ENCODE measurements at regions not wholly inside any gene's neighbourhood (a gene's known extent, or its start where the extent isn't known, plus 50 kb on each side); places are given as distances from the start of the nearest gene placed in this dataset.

- no TSS peak for BruUV-seq (replicated peaks)
- WGBS (ENCODE audit: low lambda C conversion rate) = 20% methylated on average over 5 of the region's 5 CpGs
- DNase-seq (ENCODE audit: low spot score) (peak; percentile 80), FAIRE-seq (peak; percentile 64), ATAC-seq (peak; percentile 98)
- Histone ChIP-seq H2AFZ (ENCODE audit: low read length) (no peak overlapping the region), H3K27ac (ENCODE audit: extremely low read length, insufficient read depth, low read length) (peak overlapping the region; percentile 71), H3K27me3 (ENCODE audit: control insufficient read depth in 1 of 2, insufficient read depth in 2 of 2, low read length in 2 of 2) (no peaks in the 10 kb centered on the region; a peak in 1 of 5 replicates), H3K4me3 (replicated peaks in 1 of 3; ENCODE audit: insufficient read depth in 1 of 3, low read depth in 2 of 3, low read length in 3 of 3) (no peak overlapping the region), H3K9ac (ENCODE audit: insufficient read depth, low read depth, low read length) (no peak overlapping the region), H3K4me1 (ENCODE audit: insufficient read depth, low read length) (peaks cover 26% of the 10 kb centered on the region), H4K20me1 (ENCODE audit: insufficient read depth, low read length) (no peaks in the 10 kb centered on the region), H3K79me2 (ENCODE audit: insufficient read depth, low read length) (no peaks in the 10 kb centered on the region), H3K4me2 (ENCODE audit: low read depth, low read length) (peak overlapping the region; percentile 23), H3K36me3 (replicated peaks in 1 of 2; ENCODE audit: control insufficient read depth in 1 of 2, insufficient read depth in 2 of 2, low read length in 2 of 2) (peaks cover 0 to 1% of the 10 kb centered on the region in 2 experiments; a peak in 1 of 5 replicates), H3K9me3 (ENCODE audit: low read length) (no peaks in the 10 kb centered on the region)
- ChIA-PET CTCF (ENCODE audit: low intra/inter-chr PET ratio, low total read pairs) (no interaction called here), POLR2A (no interaction called here)
- in situ Hi-C loops (cut with HindIII; ENCODE audit: extremely low pct_ligation_motif_present, low pct_unique_long_range_greater_than_20kb) (no loop called here), intact Hi-C loops (cut with micrococcal nuclease; ENCODE audit: unreplicated experiment) (no loop called here)
- TF ChIP-seq ZNF383 (CRISPR knock-in tag; IDR thresholded peaks at IDR 0.05; ENCODE audit: borderline replicate concordance) (no peak), RCOR2 (CRISPR knock-in tag; IDR thresholded peaks at IDR 0.05) (no peak), ZNF777 (CRISPR knock-in tag; IDR thresholded peaks at IDR 0.05) (no peak), CHD2 (IDR thresholded peaks at IDR 0.05; ENCODE audit: low read depth, low read length) (no peak), ZNF710 (CRISPR knock-in tag; IDR thresholded peaks at IDR 0.05; ENCODE audit: borderline replicate concordance) (peak; percentile 81; the same call in 1 of the 2 replicates), KAT2B (IDR thresholded peaks at IDR 0.05; ENCODE audit: borderline replicate concordance, low read depth, low read length) (peak; percentile 75), HMG20A (CRISPR knock-in tag; IDR thresholded peaks at IDR 0.05; ENCODE audit: borderline replicate concordance) (no peak), HDAC2 (CRISPR knock-in tag; IDR thresholded peaks at IDR 0.05) (no peak), ZNF646 (CRISPR knock-in tag; IDR thresholded peaks at IDR 0.05) (no peak), TBX3 (IDR thresholded peaks at IDR 0.05; ENCODE audit: borderline replicate concordance) (0 out of 2 replicates have a peak, but pooled peaks have one; percentile 23), DDIT3 (CRISPR knock-in tag; IDR thresholded peaks at IDR 0.05) (no peak), ONECUT2 (CRISPR knock-in tag; IDR thresholded peaks at IDR 0.05) (peak; percentile 70), NR3C1 (CRISPR knock-in tag; IDR thresholded peaks at IDR 0.05) (no peak), ZMYM4 (CRISPR knock-in tag; IDR thresholded peaks at IDR 0.05) (peak; percentile 54), ARNT2 (CRISPR knock-in tag; IDR thresholded peaks at IDR 0.05; ENCODE audit: low read depth) (no peak), SAFB2 (CRISPR knock-in tag; IDR thresholded peaks at IDR 0.05; ENCODE audit: borderline replicate concordance, low read depth) (no peak), AHR (CRISPR knock-in tag; IDR thresholded peaks at IDR 0.05) (no peak), CBX1 (IDR thresholded peaks at IDR 0.05; ENCODE audit: low read depth) (no peak)
Observed at GRCh38 chr12:107417004-107417403, 268.6 kb upstream of the PWP1 start.
